Osteoblast (primary cell): ENCODE measurements at regions not wholly inside any gene's neighbourhood (a gene's known extent, or its start where the extent isn't known, plus 50 kb on each side); places are given as distances from the start of the nearest gene placed in this dataset.

Experiments used
- DNase-seq: peaks from one replicate; pipeline ENCODE4 v3.0.0; 2011; ENCODE audit warnings: low spot score, mixed read lengths; ENCODE audit not compliant: insufficient read length; ENCODE audit errors: missing footprints
- H2AFZ ChIP-seq: 2 replicates; pipeline ENCODE4 v1.6.0; 2011; ENCODE audit warnings: mild to moderate bottlenecking, low read length
- H3K27ac ChIP-seq: 2 replicates; pipeline ENCODE4 v1.5.1; 2011; ENCODE audit warnings: mild to moderate bottlenecking, low read depth, low read length, moderate library complexity
- H3K27me3 ChIP-seq: 2 replicates; pipeline ENCODE4 v1.6.0; 2012; ENCODE audit warnings: mild to moderate bottlenecking, control low read depth, inconsistent platforms, low read length, moderate library complexity; ENCODE audit not compliant: insufficient read depth
- H3K36me3 ChIP-seq: 2 replicates; pipeline ENCODE4 v1.5.1; 2011; ENCODE audit warnings: mild to moderate bottlenecking, low read length, control low read depth, moderate library complexity; ENCODE audit not compliant: insufficient read depth
- H3K4me1 ChIP-seq: 2 replicates; pipeline ENCODE4 v1.5.1; 2011; ENCODE audit warnings: mild to moderate bottlenecking, low read length, control low read depth, moderate library complexity; ENCODE audit not compliant: insufficient read depth
- H3K4me2 ChIP-seq: 2 replicates; pipeline ENCODE4 v1.6.0; 2011; ENCODE audit warnings: mild to moderate bottlenecking, low read length; ENCODE audit not compliant: insufficient read depth
- H3K4me3 ChIP-seq: fragments of 200-600 bp; sonication (generic); 3 replicates; pipeline ENCODE4 v1.5.1; 2012; ENCODE audit warnings: mild to moderate bottlenecking, low read length, inconsistent platforms; ENCODE audit not compliant: insufficient read depth
- H3K79me2 ChIP-seq: 2 replicates; pipeline ENCODE4 v1.6.0; 2012; ENCODE audit warnings: mild to moderate bottlenecking, low read length, control low read depth, inconsistent platforms; ENCODE audit not compliant: insufficient read depth
- H3K9me3 ChIP-seq: 2 replicates; pipeline ENCODE4 v1.5.1; 2011; ENCODE audit warnings: low read depth, low read length, control low read depth
- H4K20me1 ChIP-seq: 2 replicates; pipeline ENCODE4 v1.6.0; 2012; ENCODE audit warnings: mild to moderate bottlenecking, low read length, control low read depth; ENCODE audit not compliant: insufficient read depth
- CTCF ChIP-seq: IDR thresholded peaks from 2 replicates; pipeline ENCODE4 v1.5.1; 2011; ENCODE audit warnings: mild to moderate bottlenecking, low read depth, low read length, moderate library complexity; ENCODE audit errors: extremely low read depth

- Histone ChIP-seq H3K27ac (no peak overlapping the region), H4K20me1 (no peaks in the 10 kb centered on the region), H3K4me1 (no peaks in the 10 kb centered on the region), H3K9me3 (no peaks in the 10 kb centered on the region), H3K4me2 (no peak overlapping the region), H3K27me3 (peaks cover 3% of the 10 kb centered on the region), H3K79me2 (no peaks in the 10 kb centered on the region), H3K4me3 (no peak overlapping the region), H2AFZ (no peak overlapping the region), H3K36me3 (no peaks in the 10 kb centered on the region)
- no peak for TF ChIP-seq CTCF
- no peak for DNase-seq
These were observed 132.4 kb downstream of the CYP26B1 start for GRCh38 chr2:72015266-72015665.

GRCh38 chr2:72014831-72015230 lies 132.8 kb downstream of the CYP26B1 start:
- Histone ChIP-seq H3K4me3 (no peak overlapping the region), H3K27ac (no peak overlapping the region), H3K4me2 (no peak overlapping the region), H3K4me1 (no peaks in the 10 kb centered on the region), H2AFZ (no peak overlapping the region), H3K36me3 (no peaks in the 10 kb centered on the region), H3K9me3 (no peaks in the 10 kb centered on the region), H3K27me3 (peaks cover 3% of the 10 kb centered on the region), H3K79me2 (no peaks in the 10 kb centered on the region), H4K20me1 (no peaks in the 10 kb centered on the region)
- no peak for DNase-seq
- no peak for TF ChIP-seq CTCF

DNA sequence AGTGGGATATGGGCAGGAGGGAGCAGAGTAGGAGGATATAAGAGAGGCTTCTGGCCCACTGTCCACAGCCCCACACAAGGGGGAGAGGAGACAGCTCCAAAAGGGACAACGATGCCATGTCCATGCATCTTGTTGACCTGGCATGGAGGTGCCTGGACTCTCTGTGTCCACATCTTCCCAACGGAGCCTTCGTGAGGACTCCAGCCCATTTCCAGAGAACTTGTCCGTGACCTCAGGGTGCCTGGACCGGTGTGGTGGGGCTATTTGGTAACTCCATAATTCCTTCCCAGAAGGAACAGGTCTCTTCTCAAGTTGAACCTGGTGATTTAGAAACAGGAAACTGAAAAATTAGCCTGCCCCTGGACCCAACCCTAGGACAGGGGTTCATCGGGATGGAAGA lies 133.9 kb downstream of the CYP26B1 start:
- Histone ChIP-seq H3K27me3 (peaks cover 3% of the 10 kb centered on the region), H3K4me3 (no peak overlapping the region), H3K4me2 (no peak overlapping the region), H3K27ac (no peak overlapping the region), H3K4me1 (no peaks in the 10 kb centered on the region), H3K36me3 (no peaks in the 10 kb centered on the region), H3K79me2 (no peaks in the 10 kb centered on the region), H2AFZ (no peak overlapping the region), H3K9me3 (no peaks in the 10 kb centered on the region), H4K20me1 (no peaks in the 10 kb centered on the region)
- TF ChIP-seq CTCF: no peak
- no peak for DNase-seq

DNA sequence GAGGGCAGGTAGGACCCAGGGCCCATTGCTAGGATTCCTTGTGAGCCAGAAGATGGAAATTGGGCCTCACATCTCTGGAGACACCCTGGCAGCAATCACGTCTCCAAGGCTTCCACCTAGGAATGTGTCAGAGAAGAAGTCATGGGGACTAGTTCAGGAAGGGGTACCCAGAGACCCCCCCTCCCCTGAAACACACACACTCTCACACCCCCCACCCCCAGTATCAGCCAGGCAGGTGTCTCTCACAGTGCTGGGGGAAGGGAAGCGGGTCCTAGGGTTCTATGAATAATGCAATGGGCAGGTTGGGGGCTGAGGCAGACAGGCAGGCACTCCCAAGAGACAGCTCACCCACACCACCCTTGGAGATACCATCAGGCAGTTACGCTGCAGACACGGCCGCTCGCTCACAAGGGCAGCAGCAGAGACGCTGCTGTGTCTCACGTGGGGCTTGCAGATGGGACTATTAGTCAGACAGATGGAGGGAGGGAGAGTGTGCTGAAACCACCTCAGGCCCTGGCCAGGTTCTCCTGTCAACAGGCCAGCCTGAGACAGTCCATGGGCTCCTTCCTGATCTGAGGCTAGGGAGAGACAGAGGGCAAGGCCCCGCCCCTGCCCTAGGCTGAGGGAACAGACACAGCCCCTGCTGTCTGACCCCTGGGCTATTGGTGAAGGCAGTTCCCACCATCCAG lies 134.6 kb downstream of the CYP26B1 start:
- no peak for DNase-seq
- H3K4me3 ChIP-seq: no peak overlapping the region
- no peaks in the 10 kb centered on the region for H3K36me3 ChIP-seq
- no peak overlapping the region for H3K4me2 ChIP-seq
- no peaks in the 10 kb centered on the region for H4K20me1 ChIP-seq
- no peak for TF ChIP-seq CTCF
- H3K27ac ChIP-seq: no peak overlapping the region
- H3K27me3 ChIP-seq: peaks cover 3% of the 10 kb centered on the region
- H3K4me1 ChIP-seq: no peaks in the 10 kb centered on the region
- no peaks in the 10 kb centered on the region for H3K9me3 ChIP-seq
- H2AFZ ChIP-seq: no peak overlapping the region
- no peaks in the 10 kb centered on the region for H3K79me2 ChIP-seq
